Lower leg skin (tissue), 3 donors: ENCODE measurements at regions not wholly inside any gene's neighbourhood (a gene's known extent, or its start where the extent isn't known, plus 50 kb on each side); places are given as distances from the start of the nearest gene placed in this dataset.
"Not testable (repeated sequence)": the region's sequence is repeated elsewhere in the genome, so short reads cannot be mapped to it uniquely, and the experiment has no call there.

Experiments
- POLR2A ChIP-seq, 2 donors: fragments of 450-650 bp; IDR thresholded peaks; one replicate each; pipeline ENCODE4 v1.6.1; 2016 to 2017; ENCODE audit warnings: antibody characterized with exemption in 2 of 2, mild to moderate bottlenecking in 1 of 2, moderate library complexity in 1 of 2
- TF ChIP-seq, protein P1 (sequence below), 3 donors: fragments of 450-650 bp; IDR thresholded peaks; one replicate each; pipeline ENCODE4 v1.5.1; 2016; ENCODE audit warnings: antibody characterized with exemption in 3 of 3, mild to moderate bottlenecking in 3 of 3, moderate library complexity in 2 of 3

DNA sequence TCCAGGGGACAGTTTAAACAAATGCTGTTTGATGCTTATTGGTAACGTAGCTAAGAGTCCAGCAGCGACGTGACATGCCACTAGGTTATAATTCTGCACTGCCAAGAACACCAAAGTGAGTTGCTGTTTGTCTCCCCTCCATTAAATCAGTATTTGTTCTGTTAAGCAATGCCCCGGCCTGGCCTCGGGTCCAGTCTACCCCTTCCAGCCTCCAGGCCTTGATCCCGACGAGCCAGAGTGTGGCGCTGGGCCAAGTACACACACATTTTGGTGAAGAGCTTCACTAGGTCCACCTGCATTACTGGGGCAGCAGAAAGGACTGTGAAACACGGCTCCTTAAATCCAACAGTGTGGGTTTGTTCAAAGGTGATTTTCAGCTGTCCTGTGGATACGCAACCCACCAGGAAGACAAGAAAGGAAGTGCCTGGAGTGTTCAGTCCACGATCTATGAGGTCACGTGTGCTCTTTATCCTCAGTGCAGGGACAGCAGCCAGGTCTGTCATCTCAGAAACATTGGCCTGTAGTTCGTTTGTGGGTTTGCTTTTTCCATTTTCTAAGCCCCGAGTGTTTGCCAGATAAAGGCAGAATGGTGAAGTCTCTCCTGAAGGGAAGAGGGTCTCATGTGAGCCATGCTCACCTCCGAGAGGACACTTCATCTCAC is 58.7 kb upstream of the GPR31 start:
- not testable (repeated sequence) for TF ChIP-seq POLR2A (IDR thresholded peaks at IDR 0.05)
- TF ChIP-seq, protein P1, sequence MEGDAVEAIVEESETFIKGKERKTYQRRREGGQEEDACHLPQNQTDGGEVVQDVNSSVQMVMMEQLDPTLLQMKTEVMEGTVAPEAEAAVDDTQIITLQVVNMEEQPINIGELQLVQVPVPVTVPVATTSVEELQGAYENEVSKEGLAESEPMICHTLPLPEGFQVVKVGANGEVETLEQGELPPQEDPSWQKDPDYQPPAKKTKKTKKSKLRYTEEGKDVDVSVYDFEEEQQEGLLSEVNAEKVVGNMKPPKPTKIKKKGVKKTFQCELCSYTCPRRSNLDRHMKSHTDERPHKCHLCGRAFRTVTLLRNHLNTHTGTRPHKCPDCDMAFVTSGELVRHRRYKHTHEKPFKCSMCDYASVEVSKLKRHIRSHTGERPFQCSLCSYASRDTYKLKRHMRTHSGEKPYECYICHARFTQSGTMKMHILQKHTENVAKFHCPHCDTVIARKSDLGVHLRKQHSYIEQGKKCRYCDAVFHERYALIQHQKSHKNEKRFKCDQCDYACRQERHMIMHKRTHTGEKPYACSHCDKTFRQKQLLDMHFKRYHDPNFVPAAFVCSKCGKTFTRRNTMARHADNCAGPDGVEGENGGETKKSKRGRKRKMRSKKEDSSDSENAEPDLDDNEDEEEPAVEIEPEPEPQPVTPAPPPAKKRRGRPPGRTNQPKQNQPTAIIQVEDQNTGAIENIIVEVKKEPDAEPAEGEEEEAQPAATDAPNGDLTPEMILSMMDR (IDR thresholded peaks at IDR 0.05): not testable (repeated sequence)
